ENCODE measurements at regions not wholly inside any gene's neighbourhood (a gene's known extent, or its start where the extent isn't known, plus 50 kb on each side); places are given as distances from the start of the nearest gene placed in this dataset.

DNA sequence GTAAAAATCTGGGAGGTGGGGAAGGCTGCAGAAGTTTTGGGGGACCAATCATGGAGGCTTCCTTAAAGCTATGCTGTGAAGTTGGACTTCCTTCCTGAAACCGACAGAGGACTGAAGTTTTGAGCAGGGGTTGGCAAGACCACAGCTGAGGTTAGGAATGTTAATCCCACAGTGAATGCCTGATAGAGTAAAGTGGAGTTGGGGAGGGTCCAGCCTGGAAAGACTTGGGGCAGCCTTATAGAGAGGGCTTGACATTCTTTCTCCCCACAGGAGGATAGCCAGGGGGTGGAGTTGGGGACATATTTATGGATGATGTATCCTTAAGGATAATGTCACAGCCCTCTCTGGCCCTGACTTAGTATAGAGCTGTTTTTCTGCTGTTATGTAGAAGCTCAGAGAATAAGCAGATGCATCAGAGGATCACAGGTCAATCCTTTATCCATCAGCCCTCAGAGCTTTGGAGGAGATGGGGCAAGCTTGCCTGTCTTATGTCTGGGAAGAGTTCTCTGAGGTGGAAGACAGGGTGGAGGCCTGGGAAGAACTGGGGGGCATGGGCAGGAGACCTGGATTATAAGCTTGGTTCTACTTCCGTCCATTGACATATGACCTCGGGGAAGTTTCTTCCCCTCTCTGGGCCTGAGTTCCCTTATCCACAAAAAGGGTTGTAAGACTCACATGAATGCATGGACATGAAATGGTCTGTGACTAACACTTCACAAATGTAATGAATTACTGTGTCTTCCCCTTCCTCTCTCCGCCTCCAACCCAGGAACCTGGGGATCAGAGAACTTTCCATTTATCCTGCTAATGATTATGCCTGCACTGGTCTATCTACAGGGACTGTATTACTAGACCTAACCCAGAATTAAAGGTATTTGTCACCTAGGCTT lies 317.8 kb downstream of the MIAT start:
- no peak for DNase-seq

GRCh38 chr22:26975865-26976264 lies 318.5 kb downstream of the MIAT start:
- DNase-seq = no peak

- DNase-seq = no peak
These were observed 320.5 kb downstream of the MIAT start for GRCh38 chr22:26977741-26978376.

DNA sequence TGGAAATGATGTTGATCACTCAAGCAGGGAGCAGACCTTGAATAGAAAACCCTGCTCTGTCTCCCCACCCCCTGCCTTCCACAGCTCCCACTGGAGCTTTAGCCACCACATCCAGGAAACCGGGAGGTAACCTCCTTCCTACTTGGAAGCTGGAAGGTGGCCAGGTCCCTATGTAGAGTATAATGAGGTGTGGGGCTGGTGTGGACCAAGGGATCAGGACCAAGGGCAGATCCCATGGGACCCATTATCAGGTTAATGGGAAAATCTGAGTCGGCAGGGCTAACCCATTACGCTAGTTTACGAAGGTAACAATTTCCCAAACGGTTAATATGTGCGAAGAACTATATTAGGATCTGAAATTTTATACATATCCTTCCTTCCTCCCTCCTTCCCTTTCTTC lies 321.9 kb downstream of the MIAT start:
- no peak for DNase-seq

GRCh38 chr22:26981111-26981510 lies 323.7 kb downstream of the MIAT start:
- no peak for DNase-seq

GRCh38 chr22:26981541-26981940 lies 324.2 kb downstream of the MIAT start:
- no peak for DNase-seq

DNA sequence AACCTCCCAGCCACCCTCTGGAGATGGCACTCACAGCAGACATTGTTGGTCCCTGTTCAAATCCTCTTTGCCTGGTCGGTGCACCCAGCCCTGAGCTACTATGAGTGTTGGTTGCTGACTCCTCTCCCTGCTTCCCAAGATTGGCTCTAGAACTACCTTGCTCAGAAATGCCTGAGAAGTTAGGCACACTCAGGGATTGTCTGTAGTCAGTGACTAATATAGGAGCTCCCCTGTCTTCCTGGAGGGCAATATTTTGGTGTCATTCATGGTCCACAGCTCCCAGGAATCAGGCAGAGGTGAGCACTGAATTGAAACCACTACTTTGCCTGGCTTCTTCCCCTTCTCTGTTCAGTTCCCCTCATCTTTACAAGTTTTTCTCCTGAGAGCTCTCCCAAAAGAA lies 325.9 kb downstream of the MIAT start:
- no peak for DNase-seq

DNA sequence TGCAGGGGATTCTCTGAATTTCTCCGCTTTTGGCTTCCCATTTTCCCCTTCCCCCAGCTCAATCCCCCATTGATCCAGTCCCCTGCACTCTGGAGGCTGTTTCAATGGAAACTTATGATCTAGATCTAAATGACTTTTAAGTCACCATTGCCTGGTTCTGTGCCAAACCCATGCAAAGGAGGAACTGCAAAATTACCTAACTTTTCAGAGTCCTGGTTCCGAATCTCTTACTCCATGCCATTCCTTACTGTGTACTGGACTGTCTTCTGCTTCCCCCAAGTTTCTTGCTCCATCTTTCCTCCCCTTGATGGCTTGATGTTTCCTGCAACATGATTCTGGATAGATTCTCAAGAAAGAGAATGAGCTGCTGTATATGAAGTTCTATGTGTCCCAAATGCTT lies 327.8 kb downstream of the MIAT start:
- no peak for DNase-seq

- DNase-seq = no peak
These were observed 328.8 kb downstream of the MIAT start for GRCh38 chr22:26985931-26986782.

DNA sequence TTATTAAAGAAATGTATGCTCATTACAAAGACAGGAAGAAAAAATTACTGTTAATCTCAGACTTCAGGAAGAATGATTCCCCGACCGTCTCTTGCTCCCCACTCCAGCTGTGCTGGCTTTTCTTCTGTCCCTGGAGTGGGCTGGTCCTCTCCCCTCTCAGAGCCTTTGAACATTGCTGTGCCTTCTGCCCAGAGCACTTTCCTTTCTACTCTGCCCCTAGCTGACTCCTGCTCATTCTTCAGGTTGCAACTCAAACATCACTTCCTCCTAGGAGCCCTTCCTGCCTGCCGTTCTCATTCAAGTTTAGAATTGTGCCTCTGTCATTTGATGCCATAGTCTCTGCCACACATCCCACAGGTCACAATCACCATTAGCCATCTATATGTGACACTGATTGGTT lies 329.5 kb downstream of the MIAT start:
- no peak for DNase-seq

GRCh38 chr22:26990503-26991189 lies 333.3 kb downstream of the MIAT start:
- no peak for DNase-seq

DNA sequence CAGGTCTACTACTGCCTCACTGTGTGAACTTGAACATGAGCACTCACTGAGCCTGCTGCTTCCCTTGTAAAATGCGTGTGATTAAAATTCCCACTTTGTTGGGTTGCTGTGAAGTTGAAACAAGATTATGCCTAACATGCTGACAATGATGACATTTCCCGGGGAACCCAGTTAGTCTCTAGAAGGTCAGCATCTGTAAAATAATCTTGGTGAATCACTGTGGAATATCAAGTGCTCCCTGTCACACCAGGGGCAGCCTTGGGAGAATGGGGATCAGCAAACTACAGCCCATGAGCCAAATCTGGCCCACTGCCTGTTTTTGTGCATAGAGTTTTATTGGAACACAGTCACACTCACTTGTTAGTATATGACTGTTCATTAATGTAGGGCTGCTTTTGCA lies 335.2 kb downstream of the MIAT start:
- DNase-seq = no peak

- no peak for DNase-seq
These were observed 336.5 kb downstream of the MIAT start for GRCh38 chr22:26993886-26994285.

GRCh38 chr22:26994801-26995200 lies 337.4 kb downstream of the MIAT start:
- DNase-seq = no peak

DNA sequence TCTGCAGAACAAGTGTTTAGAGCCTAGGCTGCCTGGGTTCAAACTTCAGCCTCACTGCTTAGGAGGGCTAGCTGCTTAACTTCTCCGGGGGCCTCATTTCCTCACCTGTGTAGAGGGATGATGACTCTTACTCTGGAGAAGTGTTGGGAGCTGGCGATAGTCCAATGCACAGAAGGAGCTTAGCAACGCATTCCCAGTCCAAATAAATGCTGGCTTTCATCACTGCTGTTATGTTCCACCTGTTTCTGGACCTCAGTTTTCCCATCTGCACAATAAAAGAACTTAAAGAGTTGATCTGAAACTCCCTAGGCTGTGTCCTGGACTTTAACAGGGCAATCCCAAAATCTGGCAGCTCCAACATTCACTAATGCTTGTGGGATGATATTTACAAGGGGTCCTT lies 337.8 kb downstream of the MIAT start:
- DNase-seq = no peak

DNA sequence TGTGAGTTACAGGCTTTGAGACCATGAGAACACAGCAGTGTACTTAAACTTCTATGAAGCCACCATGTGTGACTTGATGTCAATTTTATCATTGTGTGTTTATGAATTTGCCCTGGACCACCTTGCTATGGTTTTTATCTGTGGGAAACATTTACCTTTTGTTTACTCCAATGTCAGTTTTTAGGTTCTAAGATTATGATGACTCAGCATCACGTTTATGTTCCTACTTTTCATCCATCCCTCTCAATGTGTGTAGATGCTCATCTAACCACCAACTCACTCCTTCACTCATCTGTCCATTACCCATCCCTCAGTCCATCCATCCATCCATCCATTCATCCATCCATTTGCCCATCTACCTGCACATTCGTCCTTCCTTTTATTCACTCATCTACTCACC lies 338.8 kb downstream of the MIAT start:
- DNase-seq = no peak

DNA sequence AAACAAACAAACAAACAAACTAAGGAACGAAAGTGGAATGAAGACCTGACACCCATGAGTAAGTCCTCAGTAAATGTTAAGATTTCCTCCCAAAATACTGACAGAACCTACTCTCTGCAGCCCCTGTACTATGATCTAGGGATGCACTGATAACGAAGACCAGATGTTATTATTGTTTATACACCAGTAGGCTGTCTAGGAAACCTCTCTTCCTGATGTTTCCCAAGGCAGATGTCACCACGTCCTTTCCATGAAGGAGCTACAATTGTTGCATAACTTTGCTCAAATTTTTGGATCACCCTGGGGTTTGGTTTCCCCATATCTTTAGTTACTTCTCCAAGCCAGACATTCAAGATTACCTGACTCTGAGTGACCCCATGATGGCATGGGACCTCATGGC lies 340.7 kb downstream of the MIAT start:
- DNase-seq = no peak

DNA sequence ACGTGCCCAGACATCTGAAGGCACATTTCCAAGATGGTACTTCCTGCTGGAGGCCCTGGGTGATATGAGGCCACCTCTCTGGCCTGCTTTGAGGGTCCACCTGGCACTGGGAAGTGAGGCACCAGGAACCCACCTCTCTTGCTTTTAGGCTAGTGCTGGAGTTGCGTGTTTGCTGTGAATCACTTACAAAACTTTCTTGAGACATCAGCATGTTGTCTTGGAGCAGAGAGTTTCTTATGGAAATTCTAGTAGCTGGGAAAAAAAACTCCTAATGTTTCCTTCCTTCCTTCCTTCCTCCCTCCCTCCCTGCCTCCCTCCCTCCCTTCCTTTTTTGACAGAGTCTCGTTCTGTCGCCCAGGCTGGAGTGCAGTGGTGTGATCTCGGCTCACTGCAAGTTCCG lies 341.3 kb downstream of the MIAT start:
- no peak for DNase-seq

DNA sequence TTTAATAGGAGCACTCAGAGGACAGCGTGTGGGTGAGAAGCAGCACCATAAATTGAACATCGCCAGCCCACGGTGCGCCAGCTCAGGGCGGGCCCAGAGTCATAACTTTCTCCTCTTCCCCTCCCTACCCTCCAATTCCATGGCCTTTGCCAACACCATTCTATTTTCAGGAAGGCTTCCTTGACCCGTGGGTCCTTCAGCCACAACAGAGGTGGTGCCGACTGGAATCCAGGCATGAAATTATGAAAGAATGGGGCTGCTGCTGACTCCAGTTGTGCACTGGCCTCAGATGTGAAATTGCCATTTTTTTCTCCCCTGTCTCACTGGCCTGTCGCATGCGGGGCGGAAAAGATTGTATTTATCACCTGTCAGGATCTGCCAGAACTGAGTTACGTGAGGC lies 345.9 kb downstream of the MIAT start:
- no peak for DNase-seq

- DNase-seq = no peak
These were observed 347.0 kb downstream of the MIAT start for GRCh38 chr22:27004434-27004833.

GRCh38 chr22:27008454-27008853 lies 351.1 kb downstream of the MIAT start:
- no peak for DNase-seq

GRCh38 chr22:27011133-27011532 lies 353.7 kb downstream of the MIAT start:
- no peak for DNase-seq

GRCh38 chr22:27011717-27012116 lies 354.3 kb downstream of the MIAT start:
- no peak for DNase-seq

Measured in T-helper 2 cell (primary cell).